ENCODE measurements at regions not wholly inside any gene's neighbourhood (a gene's known extent, or its start where the extent isn't known, plus 50 kb on each side); places are given as distances from the start of the nearest gene placed in this dataset.
"Not testable (repeated sequence)": the region's sequence is repeated elsewhere in the genome, so short reads cannot be mapped to it uniquely, and the experiment has no call there.

- Histone ChIP-seq H3K4me3 (no peak overlapping the region), H3K36me3 (no peaks in the 10 kb centered on the region), H3K27ac (no peak overlapping the region), H3K27me3 (replicated peaks in 1 of 7) (no peaks in the 10 kb centered on the region), H3K9me3 (peaks cover 0 to 23% (median 0%) of the 10 kb centered on the region in 8 donors), H3K4me1 (peaks cover 0 to 8% (median 0%) of the 10 kb centered on the region in 6 donors)
- 70 to 91% (median 88%) methylated on average over 9 of the region's 9 CpGs for WGBS, 5 donors
- DNase-seq = no peak
- intact Hi-C loops (cut with DNase I; ENCODE audit: low total_unique reads) = no loop called here
- no peak for TF ChIP-seq POLR2AphosphoS5 (IDR thresholded peaks at IDR 0.05)
- no peak for TF ChIP-seq POLR2A (IDR thresholded peaks at IDR 0.05)
- no peak for TF ChIP-seq CTCF (IDR thresholded peaks at IDR 0.05 in 8 of 11, conservative IDR thresholded peaks at IDR 0.05 in 3 of 11)
Observed at GRCh38 chr19:20276011-20276731, 109.2 kb downstream of the ZNF486 start.

GRCh38 chr19:20273951-20274570, 107.0 kb downstream of the ZNF486 start:
- Histone ChIP-seq H3K9me3 (peaks cover 0 to 23% (median 0%) of the 10 kb centered on the region in 8 donors), H3K36me3 (no peaks in the 10 kb centered on the region), H3K27ac (no peak overlapping the region), H3K4me3 (no peak overlapping the region), H3K27me3 (replicated peaks in 1 of 7) (no peaks in the 10 kb centered on the region), H3K4me1 (peaks cover 0 to 8% (median 0%) of the 10 kb centered on the region in 6 donors)
- 43 to 70% (median 57%) methylated on average over 4 of the region's 4 CpGs for WGBS, 5 donors
- DNase-seq = no peak
- intact Hi-C loops (cut with DNase I; ENCODE audit: low total_unique reads) = no loop called here
- TF ChIP-seq CTCF (IDR thresholded peaks at IDR 0.05 in 8 of 11, conservative IDR thresholded peaks at IDR 0.05 in 3 of 11) (no peak), POLR2A (IDR thresholded peaks at IDR 0.05) (no peak), POLR2AphosphoS5 (IDR thresholded peaks at IDR 0.05) (no peak)

- TF ChIP-seq CTCF (IDR thresholded peaks at IDR 0.05 in 8 of 11, conservative IDR thresholded peaks at IDR 0.05 in 3 of 11) = no peak
- TF ChIP-seq POLR2A (IDR thresholded peaks at IDR 0.05) = no peak
- TF ChIP-seq POLR2AphosphoS5 (IDR thresholded peaks at IDR 0.05) = no peak
- DNase-seq = no peak
- WGBS, 5 donors = 36 to 72% (median 65%) methylated on average over 3 of the region's 3 CpGs
- Histone ChIP-seq H3K27me3 (replicated peaks in 1 of 7) (no peaks in the 10 kb centered on the region), H3K4me3 (no peak overlapping the region), H3K9me3 (peaks cover 0 to 23% (median 0%) of the 10 kb centered on the region in 8 donors), H3K36me3 (no peaks in the 10 kb centered on the region), H3K4me1 (peaks cover 0 to 6% (median 0%) of the 10 kb centered on the region in 6 donors), H3K27ac (no peak overlapping the region)
- intact Hi-C loops (cut with DNase I; ENCODE audit: low total_unique reads) = no loop called here
Observed at GRCh38 chr19:20273376-20273775, 106.4 kb downstream of the ZNF486 start.

GRCh38 chr19:20272627-20273010, 105.6 kb downstream of the ZNF486 start:
- H3K27ac ChIP-seq; H3K27me3 ChIP-seq (replicated peaks in 1 of 7); H3K4me3 ChIP-seq; H3K36me3 ChIP-seq; intact Hi-C loops (cut with DNase I; ENCODE audit: low total_unique reads); H3K4me1 ChIP-seq; DNase-seq: not testable (repeated sequence)
- WGBS, 5 donors = 81 to 91% (median 88%) methylated on average over 8 of the region's 8 CpGs
- peaks cover 0 to 23% (median 0%) of the 10 kb centered on the region in 8 donors for H3K9me3 ChIP-seq

- H3K27me3 ChIP-seq (replicated peaks in 1 of 7); DNase-seq; H3K4me3 ChIP-seq; H3K4me1 ChIP-seq; H3K36me3 ChIP-seq; intact Hi-C loops (cut with DNase I; ENCODE audit: low total_unique reads); H3K27ac ChIP-seq: not testable (repeated sequence)
- 43 to 84% (median 82%) methylated on average over 7 of the region's 7 CpGs for WGBS, 5 donors
- H3K9me3 ChIP-seq = peaks cover 0 to 23% (median 0%) of the 10 kb centered on the region in 8 donors
Observed at GRCh38 chr19:20271927-20272626, 105.1 kb downstream of the ZNF486 start.
